ENCODE measurements at regions not wholly inside any gene's neighbourhood (a gene's known extent, or its start where the extent isn't known, plus 50 kb on each side); places are given as distances from the start of the nearest gene placed in this dataset.

- H3K36me3 ChIP-seq, result no peaks in the 10 kb centered on the region
- TF ChIP-seq CTCF (IDR thresholded peaks at IDR 0.05) (no peak), POLR2AphosphoS5 (IDR thresholded peaks at IDR 0.05) (no peak), POLR2A (IDR thresholded peaks at IDR 0.05) (no peak)
- H3K4me1 ChIP-seq (replicated peaks), result no peaks in the 10 kb centered on the region
- no peak overlapping the region for H3K27ac ChIP-seq
- no peak overlapping the region for H3K4me3 ChIP-seq
- WGBS, result 96% methylated on average over 2 of the region's 2 CpGs
- H3K27me3 ChIP-seq (replicated peaks; ENCODE audit: insufficient read depth), result no peaks in the 10 kb centered on the region
- DNase-seq (ENCODE audit: low spot score), result no peak
- H3K9me3 ChIP-seq, result no peaks in the 10 kb centered on the region
- intact Hi-C loops (cut with DNase I), result no loop called here
These were observed 490.7 kb downstream of the EDEM1 start for GRCh38 chr3:5678248-5678647.

GRCh38 chr3:5678844-5679243 is 491.3 kb downstream of the EDEM1 start:
- intact Hi-C loops (cut with DNase I), result no loop called here
- WGBS, result 83% methylated on average over 5 of the region's 5 CpGs

GRCh38 chr3:5687230-5687629 is 499.7 kb downstream of the EDEM1 start:
- H3K9me3 ChIP-seq, result no peaks in the 10 kb centered on the region
- no peaks in the 10 kb centered on the region for H3K4me1 ChIP-seq (replicated peaks)
- no peak for DNase-seq (ENCODE audit: low spot score)
- TF ChIP-seq POLR2A (IDR thresholded peaks at IDR 0.05) (no peak), POLR2AphosphoS5 (IDR thresholded peaks at IDR 0.05) (no peak), CTCF (IDR thresholded peaks at IDR 0.05) (no peak)
- no peaks in the 10 kb centered on the region for H3K36me3 ChIP-seq
- H3K27ac ChIP-seq, result no peak overlapping the region
- no peaks in the 10 kb centered on the region for H3K27me3 ChIP-seq (replicated peaks; ENCODE audit: insufficient read depth)
- intact Hi-C loops (cut with DNase I), result no loop called here
- WGBS, result 85% methylated on average over 3 of the region's 3 CpGs
- H3K4me3 ChIP-seq, result no peak overlapping the region

More at GRCh38 chr3:5678844-5679243, 491.3 kb downstream of the EDEM1 start:
- TF ChIP-seq POLR2AphosphoS5 (IDR thresholded peaks at IDR 0.05), result no peak
- TF ChIP-seq CTCF (IDR thresholded peaks at IDR 0.05), result no peak
- TF ChIP-seq POLR2A (IDR thresholded peaks at IDR 0.05), result no peak
- Histone ChIP-seq H3K27me3 (replicated peaks; ENCODE audit: insufficient read depth) (no peaks in the 10 kb centered on the region), H3K36me3 (no peaks in the 10 kb centered on the region), H3K9me3 (no peaks in the 10 kb centered on the region), H3K4me1 (replicated peaks) (no peaks in the 10 kb centered on the region), H3K27ac (no peak overlapping the region), H3K4me3 (no peak overlapping the region)
- no peak for DNase-seq (ENCODE audit: low spot score)

GRCh38 chr3:5690490-5690889 is 503.0 kb downstream of the EDEM1 start:
- no peak for DNase-seq (ENCODE audit: low spot score)
- no peaks in the 10 kb centered on the region for H3K4me1 ChIP-seq (replicated peaks)
- no peaks in the 10 kb centered on the region for H3K36me3 ChIP-seq
- TF ChIP-seq POLR2A (IDR thresholded peaks at IDR 0.05) (no peak), POLR2AphosphoS5 (IDR thresholded peaks at IDR 0.05) (no peak), CTCF (IDR thresholded peaks at IDR 0.05) (no peak)
- H3K27me3 ChIP-seq (replicated peaks; ENCODE audit: insufficient read depth), result no peaks in the 10 kb centered on the region
- no peak overlapping the region for H3K4me3 ChIP-seq
- no peak overlapping the region for H3K27ac ChIP-seq
- no peaks in the 10 kb centered on the region for H3K9me3 ChIP-seq
- intact Hi-C loops (cut with DNase I), result no loop called here

GRCh38 chr3:5690904-5691532 is 503.5 kb downstream of the EDEM1 start:
- 94% methylated on average over 3 of the region's 3 CpGs for WGBS
- intact Hi-C loops (cut with DNase I), result no loop called here
- TF ChIP-seq POLR2AphosphoS5 (IDR thresholded peaks at IDR 0.05) (no peak), POLR2A (IDR thresholded peaks at IDR 0.05) (no peak), CTCF (IDR thresholded peaks at IDR 0.05) (no peak)
- DNase-seq (ENCODE audit: low spot score), result no peak
- H3K4me3 ChIP-seq, result no peak overlapping the region
- no peaks in the 10 kb centered on the region for H3K36me3 ChIP-seq
- H3K4me1 ChIP-seq (replicated peaks), result no peaks in the 10 kb centered on the region
- H3K27me3 ChIP-seq (replicated peaks; ENCODE audit: insufficient read depth), result no peaks in the 10 kb centered on the region
- no peak overlapping the region for H3K27ac ChIP-seq
- H3K9me3 ChIP-seq, result no peaks in the 10 kb centered on the region

All from prostate gland (tissue), 2 donors.